Body of pancreas (tissue), 4 donors: ENCODE measurements at regions not wholly inside any gene's neighbourhood (a gene's known extent, or its start where the extent isn't known, plus 50 kb on each side); places are given as distances from the start of the nearest gene placed in this dataset.
A peak's percentile ranks its signal among the peaks of the same experiment; 100 is the strongest.

Experiments
- ATAC-seq: fragments of 150-250 bp; one replicate; pipeline ENCODE4 v1.9.1; 2016
- DNase-seq, 4 donors: peaks; one replicate each; pipeline ENCODE4 v3.0.0-alpha.2; 2019
- H3K27ac ChIP-seq, 4 donors: fragments of 200-600 bp; sonication (generic); 1 replicate in 3 of 4; 2 replicates in 1 of 4; pipeline versions ENCODE4 v1.5.1 to v1.6.1; 2016 to 2019; ENCODE audit warnings: mild to moderate bottlenecking in 1 of 4, mixed read lengths in 1 of 4, moderate library complexity in 1 of 4
- H3K27me3 ChIP-seq, 2 donors: fragments of 200-600 bp; sonication (generic); one replicate each; pipeline ENCODE4 v1.6.0; 2016; ENCODE audit warnings: mild to moderate bottlenecking in 1 of 2
- H3K36me3 ChIP-seq, 2 donors: fragments of 200-600 bp; sonication (generic); replicated peaks in 1 of 2; 2 replicates each; pipeline ENCODE4 v1.5.1; 2016; ENCODE audit warnings: low read depth in 2 of 2; ENCODE audit not compliant: insufficient read depth in 1 of 2
- H3K4me1 ChIP-seq: fragments of 200-600 bp; sonication (generic); one replicate; pipeline ENCODE4 v1.6.0; 2016
- H3K4me3 ChIP-seq, 2 donors: fragments of 200-600 bp; sonication (generic); 1 replicate in 1 of 2; 2 replicates in 1 of 2; pipeline ENCODE4 v1.5.1; 2016 to 2019
- H3K9me3 ChIP-seq, 3 donors: fragments of 200-600 bp; sonication (generic); 1 replicate in 2 of 3; 2 replicates in 1 of 3; pipeline ENCODE4 v1.5.1; 2016
- CTCF ChIP-seq, 7 experiments: fragments of 450-650 bp in 4 of 7; fragments of 200-600 bp in 3 of 7; sonication (generic) in 3 of 7; IDR thresholded peaks; one replicate each; pipeline ENCODE4 v1.5.1; 2016 to 2019; ENCODE audit warnings: antibody characterized with exemption in 7 of 7
- POLR2A ChIP-seq, 3 donors: fragments of 450-650 bp; IDR thresholded peaks; one replicate each; pipeline ENCODE4 v1.6.1; 2016; ENCODE audit warnings: antibody characterized with exemption in 3 of 3, mild to moderate bottlenecking in 2 of 3
- WGBS, 2 donors: methylation state at CpG; one replicate each; pipeline ENCODE4 v1.1.5; 2017; 5-methylcytosine and 5-hydroxymethylcytosine counted together
- intact Hi-C: fragments of 100-400 bp; cut with DNase I; formaldehyde crosslinking; loops from one replicate; pipeline ENCODE4 v1.15.1; 2023

- WGBS, 2 donors, result 64 to 69% methylated on average over 9 to 12 of the region's 12 CpGs
- DNase-seq, result no peak
- intact Hi-C loops, result no loop called here
These were observed 818.2 kb downstream of the BRD1 start for GRCh38 chr22:49009359-49010063.

GRCh38 chr22:49008682-49009235, 818.9 kb downstream of the BRD1 start:
- no peak for TF ChIP-seq POLR2A (IDR thresholded peaks at IDR 0.05)
- no peak for TF ChIP-seq CTCF (IDR thresholded peaks at IDR 0.05)
- H3K4me1 ChIP-seq, result no peaks in the 10 kb centered on the region
- no peak overlapping the region for H3K27ac ChIP-seq
- 79 to 82% methylated on average over 13 to 18 of the region's 18 CpGs for WGBS, 2 donors
- H3K27me3 ChIP-seq, result no peaks in the 10 kb centered on the region
- ATAC-seq (no peak), DNase-seq (peak in 1 of 4 donors; percentile 5)
- no peak overlapping the region for H3K4me3 ChIP-seq
- H3K36me3 ChIP-seq, result no peaks in the 10 kb centered on the region
- intact Hi-C loops, result no loop called here
- H3K9me3 ChIP-seq, result no peaks in the 10 kb centered on the region

More at GRCh38 chr22:49009359-49010063, 818.2 kb downstream of the BRD1 start:
- Histone ChIP-seq H3K27me3 (no peaks in the 10 kb centered on the region), H3K4me3 (no peak overlapping the region), H3K9me3 (no peaks in the 10 kb centered on the region), H3K4me1 (no peaks in the 10 kb centered on the region), H3K27ac (no peak overlapping the region), H3K36me3 (no peaks in the 10 kb centered on the region)
- TF ChIP-seq CTCF (IDR thresholded peaks at IDR 0.05) (no peak), POLR2A (IDR thresholded peaks at IDR 0.05) (no peak)
- ATAC-seq, result no peak

- 42 to 51% methylated on average over 6 to 12 of the region's 12 CpGs for WGBS, 2 donors
- Histone ChIP-seq H3K36me3 (no peaks in the 10 kb centered on the region), H3K4me1 (no peaks in the 10 kb centered on the region), H3K27me3 (no peaks in the 10 kb centered on the region), H3K27ac (no peak overlapping the region), H3K4me3 (no peak overlapping the region), H3K9me3 (no peaks in the 10 kb centered on the region)
- peak in 1 of 4 donors; percentile 5 for DNase-seq
- TF ChIP-seq CTCF (IDR thresholded peaks at IDR 0.05), result no peak
- TF ChIP-seq POLR2A (IDR thresholded peaks at IDR 0.05), result no peak
- intact Hi-C loops, result no loop called here
- ATAC-seq, result no peak
These were observed 820.5 kb downstream of the BRD1 start for GRCh38 chr22:49007013-49007653.

- TF ChIP-seq CTCF (IDR thresholded peaks at IDR 0.05), result no peak
- no peak for TF ChIP-seq POLR2A (IDR thresholded peaks at IDR 0.05)
These were observed 821.3 kb downstream of the BRD1 start for GRCh38 chr22:49006207-49007012.

More at GRCh38 chr22:49006207-49007012, 821.3 kb downstream of the BRD1 start:
- H3K27ac ChIP-seq, result no peak overlapping the region
- no peak overlapping the region for H3K4me3 ChIP-seq
- no peaks in the 10 kb centered on the region for H3K4me1 ChIP-seq
- DNase-seq, result no peak
- intact Hi-C loops, result no loop called here
- H3K27me3 ChIP-seq, result no peaks in the 10 kb centered on the region
- ATAC-seq, result no peak
- WGBS, 2 donors, result 55 to 66% methylated on average over 7 to 11 of the region's 11 CpGs
- no peaks in the 10 kb centered on the region for H3K36me3 ChIP-seq
- no peaks in the 10 kb centered on the region for H3K9me3 ChIP-seq
